Endothelial cell (in vitro differentiated cells): ENCODE measurements at regions not wholly inside any gene's neighbourhood (a gene's known extent, or its start where the extent isn't known, plus 50 kb on each side); places are given as distances from the start of the nearest gene placed in this dataset.

ENCODE experiments used
- DNase-seq: peaks from one replicate; pipeline ENCODE4 v3.0.0; 2021; ENCODE audit warnings: low spot score
- H3K27ac Mint-ChIP-seq: one replicate; pipeline ENCODE4 v1.8.0; 2021; ENCODE audit warnings: mixed read lengths, inconsistent platforms; ENCODE audit not compliant: unreplicated experiment
- H3K27me3 Mint-ChIP-seq: one replicate; pipeline ENCODE4 v1.8.0; 2021; ENCODE audit warnings: mild to moderate bottlenecking, moderate library complexity, mixed read lengths, inconsistent platforms; ENCODE audit not compliant: unreplicated experiment
- H3K36me3 Mint-ChIP-seq: one replicate; pipeline ENCODE4 v1.8.0; 2021; ENCODE audit warnings: mild to moderate bottlenecking, low read depth, mixed read lengths, inconsistent platforms; ENCODE audit not compliant: unreplicated experiment
- H3K4me1 Mint-ChIP-seq: one replicate; pipeline ENCODE4 v1.8.0; 2021; ENCODE audit warnings: mild to moderate bottlenecking, mixed read lengths, inconsistent platforms; ENCODE audit not compliant: unreplicated experiment
- H3K4me3 Mint-ChIP-seq: one replicate; pipeline ENCODE4 v1.8.0; 2021; ENCODE audit warnings: mild to moderate bottlenecking, mixed read lengths, inconsistent platforms; ENCODE audit not compliant: unreplicated experiment
- H3K9me3 Mint-ChIP-seq: one replicate; pipeline ENCODE4 v1.8.0; 2021; ENCODE audit warnings: mixed read lengths, inconsistent platforms; ENCODE audit not compliant: unreplicated experiment
- CTCF ChIP-seq: fragments of 200-600 bp; sonication (generic); IDR thresholded peaks from one replicate; pipeline ENCODE4 v1.5.0; 2021; ENCODE audit warnings: antibody characterized with exemption; ENCODE audit not compliant: unreplicated experiment

DNA sequence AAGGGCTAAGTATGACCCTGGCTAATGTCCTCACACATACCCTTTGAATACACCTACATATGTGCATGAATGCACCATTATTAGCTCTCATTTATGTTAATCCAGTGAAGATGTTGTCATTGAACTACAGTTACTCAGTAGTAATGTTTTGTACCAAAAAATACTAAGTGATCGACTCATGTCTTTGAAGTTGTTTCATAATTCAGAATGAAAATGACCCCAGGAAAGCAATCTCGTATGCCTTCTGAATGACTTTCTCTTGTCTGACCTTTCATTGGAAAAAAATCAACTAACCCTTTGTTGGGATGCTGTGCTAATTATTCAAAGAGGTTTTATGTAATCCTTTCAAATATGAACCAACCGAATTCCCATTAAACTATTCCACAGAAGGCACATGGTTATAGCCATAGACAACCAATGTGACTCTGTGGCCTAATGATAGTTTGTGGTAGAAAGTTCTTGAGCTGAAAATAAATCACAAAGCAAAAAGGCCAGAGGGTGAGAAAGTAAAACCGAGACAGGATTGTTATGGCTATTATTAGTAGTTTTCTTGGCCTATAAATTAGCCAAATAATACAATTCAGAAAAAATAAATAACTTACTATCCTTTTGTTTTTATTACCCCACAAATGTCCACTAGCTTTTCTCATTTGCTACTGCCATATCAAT is 86.8 kb upstream of the STARD13 start:
- H3K4me1 Mint-ChIP-seq, result peaks cover 16% of the 10 kb centered on the region
- no peak for DNase-seq
- H3K27ac Mint-ChIP-seq, result no peak overlapping the region
- TF ChIP-seq CTCF, result no peak
- no peak overlapping the region for H3K4me3 Mint-ChIP-seq
- no peaks in the 10 kb centered on the region for H3K36me3 Mint-ChIP-seq
- peaks cover 2% of the 10 kb centered on the region for H3K27me3 Mint-ChIP-seq
- H3K9me3 Mint-ChIP-seq, result no peaks in the 10 kb centered on the region

- Mint-ChIP-seq H3K4me3 (no peak overlapping the region), H3K9me3 (no peaks in the 10 kb centered on the region), H3K27ac (no peak overlapping the region), H3K27me3 (peaks cover 1% of the 10 kb centered on the region), H3K4me1 (peaks cover 7% of the 10 kb centered on the region), H3K36me3 (no peaks in the 10 kb centered on the region)
- no peak for DNase-seq
- TF ChIP-seq CTCF, result peak; percentile 18
These were observed 88.1 kb upstream of the STARD13 start for GRCh38 chr13:33373624-33374023.

GRCh38 chr13:33375421-33375820 is 89.9 kb upstream of the STARD13 start:
- Mint-ChIP-seq H3K9me3 (no peaks in the 10 kb centered on the region), H3K27me3 (peaks cover 1% of the 10 kb centered on the region), H3K4me3 (no peak overlapping the region), H3K4me1 (peaks cover 10% of the 10 kb centered on the region), H3K27ac (peak overlapping the region; percentile 58), H3K36me3 (no peaks in the 10 kb centered on the region)
- no peak for TF ChIP-seq CTCF
- no peak for DNase-seq

DNA sequence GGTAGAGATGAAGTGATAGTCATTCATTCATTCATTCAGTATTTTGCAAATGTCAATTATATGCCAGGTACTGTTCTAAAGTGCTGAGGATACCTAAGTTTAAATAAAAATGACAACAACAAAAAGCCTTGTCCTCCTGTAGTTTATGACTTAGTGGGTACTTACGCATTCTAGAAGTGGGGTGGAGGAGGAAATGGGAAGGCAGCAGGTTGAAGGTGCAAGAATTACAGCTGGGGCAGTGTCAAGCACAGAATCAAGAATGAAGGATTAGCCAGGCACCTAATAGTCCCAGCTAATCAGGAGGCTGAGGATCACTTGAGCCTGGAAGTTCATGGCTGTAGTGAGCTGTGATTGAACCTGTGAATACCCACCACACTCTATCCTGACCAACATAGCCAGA is 90.7 kb upstream of the STARD13 start:
- H3K9me3 Mint-ChIP-seq, result no peaks in the 10 kb centered on the region
- no peak overlapping the region for H3K27ac Mint-ChIP-seq
- H3K27me3 Mint-ChIP-seq, result peaks cover 1% of the 10 kb centered on the region
- H3K36me3 Mint-ChIP-seq, result no peaks in the 10 kb centered on the region
- TF ChIP-seq CTCF, result no peak
- peaks cover 14% of the 10 kb centered on the region for H3K4me1 Mint-ChIP-seq
- no peak overlapping the region for H3K4me3 Mint-ChIP-seq
- no peak for DNase-seq

DNA sequence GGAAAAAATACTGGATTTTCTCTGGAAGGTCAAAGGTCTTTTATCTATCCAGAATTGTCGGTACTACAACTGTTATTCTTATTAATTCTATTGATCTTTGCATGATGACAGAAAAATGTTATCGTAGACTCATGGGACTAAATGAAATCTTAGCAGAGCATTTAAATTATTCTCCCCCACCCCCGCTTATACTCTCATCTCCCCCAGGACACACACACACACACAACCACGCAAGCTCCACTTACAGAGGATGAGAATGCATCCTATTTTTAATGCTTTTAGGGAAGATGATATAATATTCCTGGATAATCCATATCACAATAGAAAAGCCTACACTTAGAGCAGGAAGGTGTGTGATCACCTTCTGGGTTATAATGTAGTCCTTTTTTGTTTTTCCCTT is 91.9 kb upstream of the STARD13 start:
- Mint-ChIP-seq H3K27ac (no peak overlapping the region), H3K4me3 (no peak overlapping the region), H3K9me3 (no peaks in the 10 kb centered on the region), H3K4me1 (peaks cover 14% of the 10 kb centered on the region), H3K36me3 (no peaks in the 10 kb centered on the region), H3K27me3 (peaks cover 1% of the 10 kb centered on the region)
- no peak for TF ChIP-seq CTCF
- no peak for DNase-seq
